Lower leg skin (tissue), 4 donors: ENCODE measurements at regions not wholly inside any gene's neighbourhood (a gene's known extent, or its start where the extent isn't known, plus 50 kb on each side); places are given as distances from the start of the nearest gene placed in this dataset.

Source experiments
- DNase-seq, 2 donors: peaks; one replicate each; pipeline ENCODE4 v3.0.0-alpha.2; 2019; ENCODE audit warnings: low spot score in 2 of 2
- H3K4me3 ChIP-seq: fragments of 200-600 bp; sonication (generic); 2 replicates; pipeline ENCODE4 v1.5.1; 2017; ENCODE audit warnings: mild to moderate bottlenecking, low read depth; ENCODE audit not compliant: poor library complexity, severe bottlenecking
- CTCF ChIP-seq, 3 donors: fragments of 450-650 bp; IDR thresholded peaks; one replicate each; pipeline ENCODE4 v1.5.1; 2016; ENCODE audit warnings: antibody characterized with exemption in 3 of 3, mild to moderate bottlenecking in 3 of 3, moderate library complexity in 2 of 3
- POLR2A ChIP-seq, 2 donors: fragments of 450-650 bp; IDR thresholded peaks; one replicate each; pipeline ENCODE4 v1.6.1; 2016 to 2017; ENCODE audit warnings: antibody characterized with exemption in 2 of 2, mild to moderate bottlenecking in 1 of 2, moderate library complexity in 1 of 2
- WGBS, 2 donors: methylation state at CpG; one replicate each; pipeline ENCODE4 v1.1.5; 2018; 5-methylcytosine and 5-hydroxymethylcytosine counted together
- intact Hi-C: fragments of 100-400 bp; cut with DNase I; formaldehyde crosslinking; loops from one replicate; pipeline ENCODE4 v1.15.0; 2023; ENCODE audit warnings: low total_unique reads

GRCh38 chr1:113185463-113186104 is 112.6 kb downstream of the LRIG2 start:
- intact Hi-C loops: no loop called here
- 82 to 83% methylated on average over 2 of the region's 2 CpGs for WGBS, 2 donors
- TF ChIP-seq CTCF (IDR thresholded peaks at IDR 0.05) (no peak), POLR2A (IDR thresholded peaks at IDR 0.05) (no peak)
- H3K4me3 ChIP-seq: no peak overlapping the region
- DNase-seq: no peak

DNA sequence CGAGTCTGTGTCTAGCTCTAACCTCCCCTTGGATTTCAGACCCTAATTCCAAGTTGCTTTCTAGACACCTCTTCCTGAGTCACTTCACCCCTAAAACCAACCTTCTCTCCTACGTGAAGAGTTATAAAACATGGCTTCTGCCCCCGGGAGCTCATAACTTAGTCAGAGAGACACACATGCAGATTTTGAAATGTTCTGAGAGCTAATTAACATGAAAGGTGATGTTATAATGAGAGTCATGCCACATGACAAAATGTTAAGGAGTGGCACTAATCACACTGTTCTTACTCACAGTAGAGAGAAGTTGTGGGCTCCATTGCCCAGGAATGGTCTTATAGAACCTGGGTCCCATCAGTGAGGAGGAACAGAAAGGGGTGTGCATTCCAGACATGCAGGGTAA is 117.1 kb downstream of the LRIG2 start:
- 71% methylated on average over 3 of the region's 3 CpGs for WGBS, 2 donors
- TF ChIP-seq CTCF (IDR thresholded peaks at IDR 0.05) (no peak), POLR2A (IDR thresholded peaks at IDR 0.05) (no peak)
- DNase-seq: no peak
- intact Hi-C loops: no loop called here
- no peak overlapping the region for H3K4me3 ChIP-seq

- DNase-seq: no peak
- H3K4me3 ChIP-seq: no peak overlapping the region
- TF ChIP-seq POLR2A (IDR thresholded peaks at IDR 0.05) (no peak), CTCF (IDR thresholded peaks at IDR 0.05) (no peak)
- intact Hi-C loops: no loop called here
- WGBS, 2 donors: 35 to 43% methylated on average over 3 of the region's 3 CpGs
Observed at GRCh38 chr1:113190930-113191329, 117.9 kb downstream of the LRIG2 start.

DNA sequence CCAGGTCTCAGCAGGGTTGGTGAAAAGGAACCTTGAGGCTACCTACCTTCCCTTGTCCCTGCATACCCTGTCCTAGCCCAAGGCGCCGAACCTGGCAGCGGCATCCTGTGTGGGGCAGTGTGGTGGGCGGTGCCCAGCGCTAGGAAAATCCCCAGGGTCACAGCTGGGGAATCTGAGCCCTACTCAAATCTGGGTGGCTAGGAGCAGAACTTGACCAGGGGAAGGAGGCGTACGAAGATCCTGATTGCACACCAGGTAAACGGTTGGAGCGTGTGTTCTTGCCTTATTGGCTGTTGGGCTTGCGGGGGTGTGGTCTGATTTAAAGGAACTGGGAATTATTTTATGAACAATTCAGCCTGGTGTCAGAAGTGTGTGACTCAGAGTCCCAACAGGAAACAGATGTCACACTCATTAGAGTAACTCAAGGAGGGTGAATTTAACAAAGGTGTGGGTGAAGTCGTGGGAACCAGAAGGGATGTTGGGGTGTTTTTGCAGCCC is 118.6 kb downstream of the LRIG2 start:
- TF ChIP-seq POLR2A (IDR thresholded peaks at IDR 0.05) (no peak), CTCF (IDR thresholded peaks at IDR 0.05) (no peak)
- no peak overlapping the region for H3K4me3 ChIP-seq
- intact Hi-C loops: no loop called here
- WGBS, 2 donors: 86 to 91% methylated on average over 11 of the region's 11 CpGs
- no peak for DNase-seq

DNA sequence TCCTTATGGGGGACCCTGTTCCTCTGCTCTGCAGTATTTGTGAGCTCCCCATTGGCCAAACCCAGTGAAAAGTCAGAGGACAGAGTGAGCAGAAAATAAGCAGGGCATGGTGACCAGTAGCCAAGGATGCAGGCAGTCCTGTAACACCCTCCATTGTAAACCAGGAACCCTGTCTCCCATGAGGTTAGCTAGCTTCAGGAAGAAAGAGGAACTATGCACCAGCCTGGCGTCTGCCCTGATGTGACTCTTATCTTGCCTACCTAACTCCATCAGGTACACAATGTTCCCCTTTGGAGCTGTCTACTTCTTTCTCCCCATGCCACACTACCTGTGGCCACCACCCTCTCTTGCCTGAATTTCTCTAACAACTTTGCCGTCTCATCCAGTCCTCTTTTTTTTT is 119.2 kb downstream of the LRIG2 start:
- H3K4me3 ChIP-seq: no peak overlapping the region
- intact Hi-C loops: no loop called here
- DNase-seq: no peak
- 84 to 85% methylated on average over 2 of the region's 2 CpGs for WGBS, 2 donors
- TF ChIP-seq CTCF (IDR thresholded peaks at IDR 0.05) (no peak), POLR2A (IDR thresholded peaks at IDR 0.05) (no peak)

GRCh38 chr1:113192980-113193379 is 120.0 kb downstream of the LRIG2 start:
- no peak overlapping the region for H3K4me3 ChIP-seq
- WGBS, 2 donors: 87 to 89% methylated on average over 1 of the region's 1 CpG
- TF ChIP-seq POLR2A (IDR thresholded peaks at IDR 0.05): no peak
- no peak for TF ChIP-seq CTCF (IDR thresholded peaks at IDR 0.05)
- DNase-seq: no peak
- intact Hi-C loops: no loop called here
